Progenitor cell of endocrine pancreas (in vitro differentiated cells): ENCODE measurements at regions not wholly inside any gene's neighbourhood (a gene's known extent, or its start where the extent isn't known, plus 50 kb on each side); places are given as distances from the start of the nearest gene placed in this dataset.

ENCODE experiments used
- DNase-seq: peaks from one replicate; pipeline ENCODE4 v3.0.0; 2021; ENCODE audit warnings: low spot score; ENCODE audit not compliant: unreplicated experiment
- H3K27ac Mint-ChIP-seq: 2 replicates; pipeline ENCODE4 v1.8.0; 2021; ENCODE audit warnings: mild to moderate bottlenecking, moderate library complexity, mixed read lengths
- H3K27me3 Mint-ChIP-seq: 2 replicates; pipeline ENCODE4 v1.8.0; 2021; ENCODE audit warnings: mixed read lengths
- H3K36me3 Mint-ChIP-seq: 2 replicates; pipeline ENCODE4 v1.8.0; 2022; ENCODE audit warnings: mixed read lengths; ENCODE audit not compliant: insufficient read depth
- H3K4me1 Mint-ChIP-seq: 2 replicates; pipeline ENCODE4 v1.8.0; 2021; ENCODE audit warnings: low read depth, mixed read lengths
- H3K4me3 Mint-ChIP-seq: 2 replicates; pipeline ENCODE4 v1.8.0; 2021; ENCODE audit warnings: low read depth, mild to moderate bottlenecking, moderate library complexity, mixed read lengths
- H3K9me3 Mint-ChIP-seq: 2 replicates; pipeline ENCODE4 v1.8.0; 2021; ENCODE audit warnings: low read depth, mixed read lengths
- TF ChIP-seq, protein P1 (sequence below): fragments of 200-600 bp; sonication (generic); IDR thresholded peaks from one replicate; pipeline ENCODE4 v1.5.0; 2021; ENCODE audit warnings: antibody characterized with exemption, mild to moderate bottlenecking; ENCODE audit not compliant: unreplicated experiment

- TF ChIP-seq, protein P1, sequence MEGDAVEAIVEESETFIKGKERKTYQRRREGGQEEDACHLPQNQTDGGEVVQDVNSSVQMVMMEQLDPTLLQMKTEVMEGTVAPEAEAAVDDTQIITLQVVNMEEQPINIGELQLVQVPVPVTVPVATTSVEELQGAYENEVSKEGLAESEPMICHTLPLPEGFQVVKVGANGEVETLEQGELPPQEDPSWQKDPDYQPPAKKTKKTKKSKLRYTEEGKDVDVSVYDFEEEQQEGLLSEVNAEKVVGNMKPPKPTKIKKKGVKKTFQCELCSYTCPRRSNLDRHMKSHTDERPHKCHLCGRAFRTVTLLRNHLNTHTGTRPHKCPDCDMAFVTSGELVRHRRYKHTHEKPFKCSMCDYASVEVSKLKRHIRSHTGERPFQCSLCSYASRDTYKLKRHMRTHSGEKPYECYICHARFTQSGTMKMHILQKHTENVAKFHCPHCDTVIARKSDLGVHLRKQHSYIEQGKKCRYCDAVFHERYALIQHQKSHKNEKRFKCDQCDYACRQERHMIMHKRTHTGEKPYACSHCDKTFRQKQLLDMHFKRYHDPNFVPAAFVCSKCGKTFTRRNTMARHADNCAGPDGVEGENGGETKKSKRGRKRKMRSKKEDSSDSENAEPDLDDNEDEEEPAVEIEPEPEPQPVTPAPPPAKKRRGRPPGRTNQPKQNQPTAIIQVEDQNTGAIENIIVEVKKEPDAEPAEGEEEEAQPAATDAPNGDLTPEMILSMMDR, result no peak
- Mint-ChIP-seq H3K36me3 (peaks cover 1% of the 10 kb centered on the region), H3K4me3 (no peak overlapping the region), H3K9me3 (peaks cover 4% of the 10 kb centered on the region), H3K27me3 (no peaks in the 10 kb centered on the region), H3K27ac (no peak overlapping the region), H3K4me1 (peaks cover 41% of the 10 kb centered on the region)
- no peak for DNase-seq
These were observed 88.1 kb upstream of the GADL1 start for GRCh38 chr3:30982416-30983075.

GRCh38 chr3:30984855-30985749 is 90.6 kb upstream of the GADL1 start:
- H3K27me3 Mint-ChIP-seq, result no peaks in the 10 kb centered on the region
- peaks cover 1% of the 10 kb centered on the region for H3K36me3 Mint-ChIP-seq
- TF ChIP-seq, protein P1, result no peak
- H3K4me1 Mint-ChIP-seq, result peaks cover 62% of the 10 kb centered on the region
- DNase-seq, result no peak
- H3K4me3 Mint-ChIP-seq, result peak overlapping the region; percentile 51
- H3K27ac Mint-ChIP-seq, result peak overlapping the region; percentile 89
- peaks cover 4% of the 10 kb centered on the region for H3K9me3 Mint-ChIP-seq

DNA sequence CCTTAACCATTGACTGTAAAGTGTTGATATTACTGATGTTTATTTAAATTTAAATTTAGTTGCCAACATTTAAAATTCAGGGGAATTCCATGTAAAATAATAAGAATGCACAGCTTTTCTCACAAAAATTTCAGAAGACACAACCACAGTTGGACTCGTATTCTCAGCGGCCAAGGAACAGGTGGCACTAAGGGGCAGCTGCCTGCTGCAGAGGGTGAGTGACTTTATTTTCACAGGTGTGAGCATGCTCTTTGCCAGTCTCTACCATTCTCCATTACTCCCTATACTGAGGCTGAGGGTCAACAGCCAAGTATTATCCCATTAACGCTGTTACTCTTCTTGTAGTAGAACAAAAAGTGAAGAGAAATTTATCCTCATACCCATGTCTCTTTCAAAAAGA is 92.1 kb upstream of the GADL1 start:
- peaks cover 4% of the 10 kb centered on the region for H3K9me3 Mint-ChIP-seq
- TF ChIP-seq, protein P1, result no peak
- no peak overlapping the region for H3K4me3 Mint-ChIP-seq
- H3K27me3 Mint-ChIP-seq, result no peaks in the 10 kb centered on the region
- DNase-seq, result no peak
- peaks cover 63% of the 10 kb centered on the region for H3K4me1 Mint-ChIP-seq
- peaks cover under 1% of the 10 kb centered on the region for H3K36me3 Mint-ChIP-seq
- H3K27ac Mint-ChIP-seq, result peak overlapping the region; percentile 38

GRCh38 chr3:30988769-30989168 is 94.3 kb upstream of the GADL1 start:
- no peak for DNase-seq
- peak overlapping the region; percentile 90 for H3K27ac Mint-ChIP-seq
- H3K4me1 Mint-ChIP-seq, result peaks cover 53% of the 10 kb centered on the region
- H3K27me3 Mint-ChIP-seq, result no peaks in the 10 kb centered on the region
- peak overlapping the region; percentile 58 for H3K4me3 Mint-ChIP-seq
- TF ChIP-seq, protein P1, result no peak
- H3K9me3 Mint-ChIP-seq, result peaks cover 6% of the 10 kb centered on the region
- H3K36me3 Mint-ChIP-seq, result no peaks in the 10 kb centered on the region

GRCh38 chr3:30989276-30990030 is 95.0 kb upstream of the GADL1 start:
- Mint-ChIP-seq H3K27ac (peak overlapping the region; percentile 90), H3K27me3 (no peaks in the 10 kb centered on the region), H3K4me3 (peak overlapping the region; percentile 58), H3K9me3 (peaks cover 7% of the 10 kb centered on the region), H3K36me3 (no peaks in the 10 kb centered on the region), H3K4me1 (peaks cover 47% of the 10 kb centered on the region)
- DNase-seq, result no peak
- TF ChIP-seq, protein P1, result no peak
